Fibroblast of mammary gland (primary cell): ENCODE measurements at regions not wholly inside any gene's neighbourhood (a gene's known extent, or its start where the extent isn't known, plus 50 kb on each side); places are given as distances from the start of the nearest gene placed in this dataset.
A peak's percentile ranks its signal among the peaks of the same experiment; 100 is the strongest.

Source experiments
- DNase-seq: peaks from one replicate; pipeline ENCODE4 v3.0.0-alpha.2; 2010; ENCODE audit warnings: low read depth
- H3K4me3 ChIP-seq: 2 replicates; pipeline ENCODE4 v1.5.1; 2011; ENCODE audit warnings: low read depth, mild to moderate bottlenecking, low read length, moderate library complexity; ENCODE audit not compliant: control insufficient read depth
- CTCF ChIP-seq: conservative IDR thresholded peaks from 2 replicates; pipeline ENCODE4 v1.5.1; 2011; ENCODE audit warnings: low read depth, low read length, inconsistent platforms; ENCODE audit not compliant: control insufficient read depth, insufficient read depth

- no peak overlapping the region for H3K4me3 ChIP-seq
- peak; percentile 4 for DNase-seq
- no peak for TF ChIP-seq CTCF
Measured at GRCh38 chr6:165774903-165775601, 112.0 kb upstream of the PDE10A start.

- TF ChIP-seq CTCF: no peak
- no peak for DNase-seq
- no peak overlapping the region for H3K4me3 ChIP-seq
Measured at GRCh38 chr6:165770397-165771082, 107.5 kb upstream of the PDE10A start.

- no peak for TF ChIP-seq CTCF
- DNase-seq: no peak
- no peak overlapping the region for H3K4me3 ChIP-seq
Measured at GRCh38 chr6:165769884-165770283, 106.8 kb upstream of the PDE10A start.

- DNase-seq: no peak
- no peak for TF ChIP-seq CTCF
- no peak overlapping the region for H3K4me3 ChIP-seq
Measured at GRCh38 chr6:165769401-165769800, 106.4 kb upstream of the PDE10A start.

GRCh38 chr6:165768961-165769360 lies 105.9 kb upstream of the PDE10A start:
- DNase-seq: no peak
- TF ChIP-seq CTCF: no peak
- no peak overlapping the region for H3K4me3 ChIP-seq

DNA sequence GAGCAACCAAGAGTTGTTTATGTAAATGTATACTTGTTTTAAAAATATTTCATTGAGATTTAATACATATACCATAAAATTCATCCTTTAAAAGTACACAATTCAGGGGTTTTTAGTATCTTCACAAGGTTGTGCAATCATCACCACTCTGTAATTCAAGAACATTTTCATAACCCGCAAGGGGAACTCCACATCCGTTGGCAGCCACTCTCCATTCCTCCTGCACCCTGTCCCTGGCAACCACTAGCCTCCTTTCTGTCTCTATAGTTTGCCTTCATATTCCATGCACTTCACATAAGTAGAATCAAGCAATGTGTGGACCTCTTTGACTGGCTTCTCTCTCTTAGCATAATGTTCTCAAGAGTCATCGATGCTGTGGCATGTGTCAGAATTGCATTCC lies 104.2 kb upstream of the PDE10A start:
- no peak for TF ChIP-seq CTCF
- DNase-seq: no peak
- H3K4me3 ChIP-seq: no peak overlapping the region
